SK-N-SH (cell line): ENCODE measurements at regions not wholly inside any gene's neighbourhood (a gene's known extent, or its start where the extent isn't known, plus 50 kb on each side); places are given as distances from the start of the nearest gene placed in this dataset.

Source experiments
- CTCF ChIA-PET: fragments of 300-600, 350-600 bp; formaldehyde crosslinking; extraction: SDS; loops from one replicate; lab custom pipeline; 2021; lab: Yijun Ruan, JAX
- POLR2A ChIA-PET: fragments of 350-600 bp; sonication (Branson Sonifier 250); formaldehyde crosslinking; extraction: SDS; loops from one replicate; lab custom pipeline; 2020; ENCODE audit warnings: antibody characterized with exemption, inconsistent platforms; lab: Yijun Ruan, JAX
- DNase-seq: peaks from one replicate; pipeline ENCODE4 v3.0.0; 2012
- H2AFZ ChIP-seq: fragments of 200-600 bp; sonication (generic); 2 replicates; pipeline ENCODE4 v1.8.1; 2016; ENCODE audit warnings: antibody characterized with exemption, mild to moderate bottlenecking, low read depth
- H3F3A ChIP-seq: fragments of 200-600 bp; sonication (generic); replicated peaks from 2 replicates; pipeline ENCODE3; 2016; ENCODE audit warnings: antibody characterized with exemption, mild to moderate bottlenecking; ENCODE audit not compliant: insufficient read depth
- H3K27ac ChIP-seq, 2 experiments: fragments of 200-500 bp in 1 of 2; fragments of 200-600 bp in 1 of 2; sonication (Bioruptor generic) in 1 of 2; sonication (generic), shearing (Covaris generic) in 1 of 2; 2 replicates each; pipeline versions ENCODE4 v1.5.1 to v1.6.1; 2014 to 2016; ENCODE audit warnings: low read depth in 2 of 2, inconsistent platforms in 1 of 2, low read length in 1 of 2, mild to moderate bottlenecking in 1 of 2, mixed read lengths in 1 of 2
- H3K27me3 ChIP-seq: fragments of 200-600 bp; sonication (generic), shearing (Covaris generic); 2 replicates; pipeline ENCODE4 v1.6.1; 2016; ENCODE audit warnings: mixed run types; ENCODE audit not compliant: insufficient read depth
- H3K36me3 ChIP-seq, 2 experiments: fragments of 200-500 bp in 1 of 2; fragments of 200-600 bp in 1 of 2; sonication (Bioruptor generic) in 1 of 2; sonication (generic) in 1 of 2; replicated peaks in 1 of 2; 2 replicates each; pipeline versions ENCODE3 to v1.5.1; 2014 to 2016; ENCODE audit warnings: low read length in 1 of 2, mild to moderate bottlenecking in 1 of 2; ENCODE audit not compliant: insufficient read depth in 2 of 2, control insufficient read depth in 1 of 2
- H3K4me1 ChIP-seq, 2 experiments: fragments of 200-500 bp in 1 of 2; fragments of 200-600 bp in 1 of 2; sonication (Bioruptor generic) in 1 of 2; sonication (generic), shearing (Covaris generic) in 1 of 2; 2 replicates each; pipeline versions ENCODE4 v1.5.1 to v1.6.1; 2014 to 2016; ENCODE audit warnings: low read depth in 1 of 2, low read length in 1 of 2, mixed run types in 1 of 2; ENCODE audit not compliant: insufficient read depth in 2 of 2, control insufficient read depth in 1 of 2
- H3K4me2 ChIP-seq: fragments of 200-600 bp; sonication (generic), shearing (Covaris generic); 2 replicates; pipeline ENCODE4 v1.6.1; 2017; ENCODE audit warnings: mixed run types
- H3K4me3 ChIP-seq, 2 experiments: fragments of 200-500 bp in 1 of 2; fragments of 200-600 bp in 1 of 2; sonication (Bioruptor generic) in 1 of 2; sonication (generic), shearing (Covaris generic) in 1 of 2; 2 replicates each; pipeline versions ENCODE4 v1.5.1 to v1.8.1; 2014 to 2016; ENCODE audit warnings: low read depth in 2 of 2, inconsistent platforms in 1 of 2, low read length in 1 of 2, mild to moderate bottlenecking in 1 of 2, mixed read lengths in 1 of 2, moderate library complexity in 1 of 2
- H3K79me2 ChIP-seq: fragments of 200-600 bp; sonication (generic); 2 replicates; pipeline ENCODE4 v1.8.1; 2017; ENCODE audit warnings: mild to moderate bottlenecking; ENCODE audit not compliant: insufficient read depth
- H3K9ac ChIP-seq: fragments of 200-600 bp; sonication (generic); 2 replicates; pipeline ENCODE4 v1.6.1; 2017; ENCODE audit warnings: mixed run types
- H3K9me2 ChIP-seq: fragments of 200-600 bp; sonication (generic); 2 replicates; pipeline ENCODE4 v1.6.1; 2017; ENCODE audit warnings: mixed run types
- H3K9me3 ChIP-seq: fragments of 200-600 bp; sonication (generic); 2 replicates; pipeline ENCODE4 v1.6.1; 2017; ENCODE audit warnings: mixed run types, mild to moderate bottlenecking, moderate library complexity
- H4K20me1 ChIP-seq: fragments of 200-600 bp; sonication (generic); 2 replicates; pipeline ENCODE4 v1.6.1; 2017; ENCODE audit warnings: mild to moderate bottlenecking, mixed run types; ENCODE audit not compliant: insufficient read depth
- ELF1 ChIP-seq: IDR thresholded peaks from 2 replicates; pipeline ENCODE4 v1.4.0; 2012
- FOSL2 ChIP-seq: IDR thresholded peaks from 2 replicates; pipeline ENCODE4 v1.4.0; 2012; ENCODE audit warnings: low read depth, mild to moderate bottlenecking, moderate library complexity, borderline replicate concordance
- JUND ChIP-seq: IDR thresholded peaks from 2 replicates; pipeline ENCODE4 v1.4.0; 2012
- MXI1 ChIP-seq: IDR thresholded peaks from 2 replicates; pipeline ENCODE4 v1.6.1; 2012; ENCODE audit warnings: mild to moderate bottlenecking, low read depth, low read length, improper control_type of control experiment
- NFIC ChIP-seq: IDR thresholded peaks from 2 replicates; pipeline ENCODE4 v1.4.0; 2012; ENCODE audit warnings: borderline replicate concordance
- NRF1 ChIP-seq: IDR thresholded peaks from 2 replicates; pipeline ENCODE4 v1.6.1; 2012; ENCODE audit warnings: low read depth, mild to moderate bottlenecking, low read length
- PBX3 ChIP-seq: IDR thresholded peaks from 2 replicates; pipeline ENCODE4; 2012
- POLR2AphosphoS5 ChIP-seq: IDR thresholded peaks from 2 replicates; pipeline ENCODE4 v1.6.1; 2012; ENCODE audit warnings: low read depth, low read length
- TAF1 ChIP-seq: IDR thresholded peaks from 2 replicates; pipeline ENCODE4 v1.6.1; 2012; ENCODE audit warnings: low read depth, mild to moderate bottlenecking, low read length, moderate library complexity, borderline replicate concordance
- USF1 ChIP-seq: IDR thresholded peaks from 2 replicates; pipeline ENCODE4 v1.4.0; 2012; ENCODE audit warnings: low read depth, borderline replicate concordance
- YY1 ChIP-seq: IDR thresholded peaks from 2 replicates; pipeline ENCODE4 v1.4.0; 2012; ENCODE audit warnings: low read depth, mild to moderate bottlenecking
- ZBTB33 ChIP-seq: IDR thresholded peaks from 2 replicates; pipeline ENCODE4 v1.4.0; 2012; ENCODE audit warnings: low read depth, borderline replicate concordance
- WGBS: methylation state at CpG from one replicate; pipeline ENCODE4 v1.1.6; 2017; ENCODE audit warnings: low lambda C conversion rate; 5-methylcytosine and 5-hydroxymethylcytosine counted together

- Histone ChIP-seq H3K9me3 (no peaks in the 10 kb centered on the region), H2AFZ (no peak overlapping the region), H3K4me3 (no peak overlapping the region), H3K36me3 (no peaks in the 10 kb centered on the region), H3K9me2 (no peaks in the 10 kb centered on the region), H3K4me1 (no peaks in the 10 kb centered on the region), H4K20me1 (no peaks in the 10 kb centered on the region), H3K4me2 (no peak overlapping the region), H3K9ac (no peak overlapping the region), H3K79me2 (no peaks in the 10 kb centered on the region), H3F3A (no peaks in the 10 kb centered on the region), H3K27ac (no peak overlapping the region), H3K27me3 (no peaks in the 10 kb centered on the region)
- no peak for TF ChIP-seq TAF1
- POLR2A ChIA-PET, result no interaction called here
- WGBS, result 14% methylated on average over 2 of the region's 2 CpGs
- no peak for DNase-seq
- CTCF ChIA-PET, result no interaction called here
These were observed 351.1 kb upstream of the FLRT2 start for GRCh38 chr14:85178864-85179263.

GRCh38 chr14:85180876-85181275 is 349.1 kb upstream of the FLRT2 start:
- H3K9me2 ChIP-seq, result no peaks in the 10 kb centered on the region
- H3K4me3 ChIP-seq, result no peak overlapping the region
- H3K4me1 ChIP-seq, result no peaks in the 10 kb centered on the region
- ChIA-PET CTCF (no interaction called here), POLR2A (no interaction called here)
- H2AFZ ChIP-seq, result no peak overlapping the region
- no peaks in the 10 kb centered on the region for H3K36me3 ChIP-seq
- no peak for DNase-seq
- no peaks in the 10 kb centered on the region for H3F3A ChIP-seq
- no peak overlapping the region for H3K9ac ChIP-seq
- TF ChIP-seq POLR2AphosphoS5 (no peak), NRF1 (no peak), NFIC (no peak), JUND (no peak), FOSL2 (no peak), MXI1 (no peak), ZBTB33 (no peak), USF1 (no peak), YY1 (no peak)
- H3K27me3 ChIP-seq, result no peaks in the 10 kb centered on the region
- H3K9me3 ChIP-seq, result no peaks in the 10 kb centered on the region
- 9% methylated on average over 1 of the region's 1 CpG for WGBS
- no peak overlapping the region for H3K4me2 ChIP-seq
- H3K27ac ChIP-seq, result no peak overlapping the region
- H3K79me2 ChIP-seq, result no peaks in the 10 kb centered on the region
- H4K20me1 ChIP-seq, result no peaks in the 10 kb centered on the region

GRCh38 chr14:85182282-85182681 is 347.7 kb upstream of the FLRT2 start:
- no peak for DNase-seq
- no peaks in the 10 kb centered on the region for H3K36me3 ChIP-seq
- H3K9me2 ChIP-seq, result no peaks in the 10 kb centered on the region
- WGBS, result 47% methylated on average over 4 of the region's 4 CpGs
- CTCF ChIA-PET, result interaction anchor here (1.3 kb wide), 1 partner anchor 9 kb away, joined by 4 read pairs; no protein-coding TSS in a partner anchor
- no peaks in the 10 kb centered on the region for H3K79me2 ChIP-seq
- TF ChIP-seq PBX3 (no peak), ELF1 (no peak)
- TF ChIP-seq, all 33 proteins: peak for 0
- Histone ChIP-seq H3K27me3 (no peaks in the 10 kb centered on the region), H3K27ac (no peak overlapping the region), H3K4me1 (no peaks in the 10 kb centered on the region), H3K9ac (no peak overlapping the region), H3K4me2 (no peak overlapping the region), H4K20me1 (no peaks in the 10 kb centered on the region), H3K9me3 (no peaks in the 10 kb centered on the region), H3K4me3 (no peak overlapping the region), H2AFZ (no peak overlapping the region), H3F3A (no peaks in the 10 kb centered on the region)
- POLR2A ChIA-PET, result no interaction called here
